HG03039 (cell line): ENCODE measurements at regions not wholly inside any gene's neighbourhood (a gene's known extent, or its start where the extent isn't known, plus 50 kb on each side); places are given as distances from the start of the nearest gene placed in this dataset.
"Not testable (repeated sequence)": the region's sequence is repeated elsewhere in the genome, so short reads cannot be mapped to it uniquely, and the experiment has no call there.

Experiments used
- ATAC-seq: cut with Tn5 transposase; IDR thresholded peaks from one replicate; pipeline ENCODE4 v1.9.1; 2021; ENCODE audit warnings: mild to moderate bottlenecking, moderate library complexity; ENCODE audit not compliant: unreplicated experiment

DNA sequence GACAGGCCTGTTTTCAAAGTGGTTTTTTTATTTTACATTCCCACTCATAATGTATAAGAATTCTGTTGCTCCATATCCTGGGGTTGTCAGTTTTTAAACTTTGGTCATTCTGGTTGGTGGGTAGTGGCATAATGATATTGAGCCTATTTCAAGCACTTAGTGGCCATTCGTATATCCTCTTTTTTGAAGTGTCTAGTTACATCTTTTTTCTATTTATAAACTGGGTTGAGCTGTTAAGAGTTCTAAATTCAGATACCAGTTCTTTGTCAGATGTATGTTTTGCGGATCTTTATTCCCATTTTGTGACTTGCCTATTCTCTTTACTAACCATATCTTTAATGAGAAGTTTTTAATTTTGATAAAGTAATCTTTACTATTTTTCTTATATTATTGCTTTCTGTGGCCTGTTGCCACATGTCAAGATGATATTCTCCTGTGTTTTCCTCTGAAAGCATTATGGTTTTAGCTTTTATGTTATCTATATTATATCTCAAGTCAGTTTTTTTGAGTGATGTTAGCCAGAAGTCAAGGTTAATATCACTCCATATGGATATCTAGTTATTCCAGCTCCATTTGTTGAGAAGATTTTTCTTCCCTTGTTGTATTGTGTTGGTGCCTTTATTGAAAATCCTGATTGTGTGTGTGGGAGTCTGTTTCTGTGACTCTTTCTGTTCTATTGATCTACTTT, 110.9 kb downstream of the FHIP1A start:
- ATAC-seq = no peak

DNA sequence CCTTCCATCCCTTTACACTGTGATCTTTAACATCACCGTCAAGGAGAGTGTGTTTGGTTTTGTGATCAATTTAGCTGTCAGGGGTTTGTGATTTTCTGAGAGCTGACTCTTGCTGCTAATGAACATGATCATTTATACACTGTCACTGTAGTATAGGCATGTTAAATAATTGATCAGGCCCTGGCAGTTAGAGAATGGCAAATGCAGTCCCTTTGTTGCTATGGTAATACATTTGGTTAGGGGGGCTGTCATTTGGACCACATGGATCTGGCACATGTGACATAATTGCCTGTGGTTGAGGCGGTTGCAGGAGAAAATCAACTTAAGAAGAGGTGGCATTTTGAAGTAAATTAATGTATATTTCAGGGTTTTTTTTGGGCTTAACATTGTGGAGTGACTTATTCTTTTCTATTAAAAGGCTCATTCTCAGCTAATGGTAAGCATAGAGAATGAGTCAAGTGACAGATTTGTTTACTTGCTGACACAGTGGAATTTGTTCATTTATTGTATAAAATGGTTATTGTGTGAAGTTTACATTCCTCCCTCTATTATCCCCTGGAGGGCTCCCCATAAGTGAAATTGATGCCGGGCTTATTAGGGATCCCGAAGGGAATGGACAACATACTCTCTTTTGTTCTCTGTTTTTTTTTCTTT, 114.0 kb downstream of the FHIP1A start:
- ATAC-seq = no peak

DNA sequence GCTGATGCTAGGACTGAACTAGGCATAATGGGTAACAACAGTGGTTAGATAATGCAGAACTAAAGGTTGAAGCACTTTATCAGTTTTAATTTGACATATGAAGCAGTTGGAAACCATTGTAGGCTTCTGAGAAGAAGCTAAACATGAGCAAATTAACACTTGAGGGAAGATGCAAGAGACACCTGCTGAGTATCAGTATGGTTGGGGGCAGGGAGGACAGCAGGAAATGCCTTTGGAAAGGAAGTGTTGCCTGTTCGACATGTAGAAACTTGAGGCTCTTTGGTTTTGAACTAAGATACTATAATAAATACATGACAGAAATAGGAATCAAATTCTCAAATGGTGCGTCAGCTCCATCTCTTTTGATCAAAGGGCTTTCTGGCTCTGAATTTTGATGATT, 115.6 kb downstream of the FHIP1A start:
- ATAC-seq = no peak

DNA sequence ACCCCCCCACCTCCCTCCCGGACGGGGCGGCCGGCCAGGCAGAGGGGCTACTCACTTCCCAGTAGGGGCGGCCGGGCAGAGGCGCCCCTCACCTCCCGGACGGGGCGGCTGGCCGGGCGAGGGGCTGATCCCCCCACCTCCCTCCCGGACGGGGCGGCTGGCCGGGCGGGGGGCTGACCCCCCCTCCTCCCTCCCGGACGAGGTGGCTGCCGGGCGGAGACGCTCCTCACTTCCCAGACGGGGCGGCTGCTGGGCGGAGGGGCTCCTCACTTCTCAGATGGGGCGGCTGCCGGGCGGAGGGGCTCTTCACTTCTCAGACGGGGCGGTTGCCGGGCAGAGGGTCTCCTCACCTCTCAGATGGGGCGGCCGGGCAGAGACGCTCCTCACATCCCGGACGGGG, 117.5 kb downstream of the FHIP1A start:
- ATAC-seq = not testable (repeated sequence)

DNA sequence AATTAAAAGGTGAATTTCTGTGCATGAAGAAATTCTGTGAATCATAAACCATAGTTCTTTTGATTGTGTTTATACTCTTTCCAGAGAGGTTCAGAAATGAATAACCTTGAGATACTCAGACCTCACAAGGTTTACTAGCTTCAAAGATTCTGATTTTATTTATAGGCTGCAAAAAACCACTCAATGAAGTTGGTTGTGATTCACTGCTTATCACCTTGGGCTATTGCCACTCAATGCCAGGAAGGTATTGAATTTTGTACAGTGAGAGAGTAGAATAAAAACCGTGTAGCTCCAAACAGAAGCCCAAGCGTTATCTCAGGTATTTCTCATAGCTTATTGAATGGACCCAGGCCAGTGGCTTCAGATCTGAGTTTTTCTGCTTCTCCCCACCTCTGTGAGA, 118.7 kb downstream of the FHIP1A start:
- ATAC-seq = no peak

DNA sequence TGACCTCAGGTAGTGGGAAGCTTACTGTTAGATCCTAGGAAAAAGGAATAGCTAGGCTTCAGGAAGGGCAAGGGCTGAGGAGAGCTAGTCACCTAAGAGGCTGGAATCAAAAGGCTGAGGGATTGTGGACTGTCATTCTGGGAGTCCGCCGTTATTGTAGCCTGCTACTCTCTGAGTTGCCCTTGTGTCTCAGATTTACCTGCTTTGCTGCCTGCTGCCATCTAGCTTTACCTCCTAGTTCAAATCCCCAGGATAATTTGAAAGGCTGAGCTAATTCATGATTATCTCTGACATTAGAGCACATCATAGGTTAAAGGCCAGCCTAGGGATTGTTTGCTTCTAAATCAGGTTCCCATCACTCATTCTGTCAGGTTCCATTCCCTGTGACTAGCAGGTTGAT, 120.2 kb downstream of the FHIP1A start:
- ATAC-seq = no peak

DNA sequence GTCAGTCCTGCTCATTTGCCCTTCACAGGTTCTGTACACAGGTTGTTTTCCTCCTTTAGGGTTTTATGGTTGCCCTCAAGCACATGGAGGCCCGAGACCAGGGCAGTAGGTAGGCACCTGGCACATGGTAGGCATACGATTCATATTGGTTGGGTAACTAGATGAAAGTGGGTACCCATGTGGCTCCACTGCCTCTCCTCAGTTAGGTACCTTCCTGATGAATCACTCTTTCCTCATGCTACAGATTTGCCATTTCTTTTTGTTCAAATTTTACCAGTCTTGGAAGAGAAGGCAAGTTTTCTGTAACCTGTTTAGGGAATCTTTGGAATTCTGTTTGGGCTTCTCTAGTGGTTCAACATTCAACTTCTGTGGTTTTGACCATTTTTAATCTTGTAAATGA, 121.3 kb downstream of the FHIP1A start:
- ATAC-seq = no peak

DNA sequence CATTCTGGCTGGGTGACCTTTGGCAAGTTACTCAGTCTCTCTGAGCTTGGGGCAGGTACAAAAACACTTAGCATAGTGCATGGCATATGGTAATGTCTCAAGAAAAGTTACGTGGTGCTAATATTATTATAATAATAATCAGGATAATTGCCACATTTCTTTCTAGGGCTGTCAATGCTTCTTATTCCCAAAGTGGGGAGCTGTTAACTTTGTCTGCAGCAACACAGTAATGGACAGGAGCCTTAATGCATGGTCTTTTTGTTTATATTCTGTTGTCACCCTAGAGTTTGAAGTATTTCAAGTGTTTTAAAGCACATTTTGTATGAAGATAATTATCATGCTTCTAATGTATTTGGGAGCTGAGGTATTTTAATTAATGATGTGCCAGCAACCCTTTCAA, 121.8 kb downstream of the FHIP1A start:
- ATAC-seq = no peak

DNA sequence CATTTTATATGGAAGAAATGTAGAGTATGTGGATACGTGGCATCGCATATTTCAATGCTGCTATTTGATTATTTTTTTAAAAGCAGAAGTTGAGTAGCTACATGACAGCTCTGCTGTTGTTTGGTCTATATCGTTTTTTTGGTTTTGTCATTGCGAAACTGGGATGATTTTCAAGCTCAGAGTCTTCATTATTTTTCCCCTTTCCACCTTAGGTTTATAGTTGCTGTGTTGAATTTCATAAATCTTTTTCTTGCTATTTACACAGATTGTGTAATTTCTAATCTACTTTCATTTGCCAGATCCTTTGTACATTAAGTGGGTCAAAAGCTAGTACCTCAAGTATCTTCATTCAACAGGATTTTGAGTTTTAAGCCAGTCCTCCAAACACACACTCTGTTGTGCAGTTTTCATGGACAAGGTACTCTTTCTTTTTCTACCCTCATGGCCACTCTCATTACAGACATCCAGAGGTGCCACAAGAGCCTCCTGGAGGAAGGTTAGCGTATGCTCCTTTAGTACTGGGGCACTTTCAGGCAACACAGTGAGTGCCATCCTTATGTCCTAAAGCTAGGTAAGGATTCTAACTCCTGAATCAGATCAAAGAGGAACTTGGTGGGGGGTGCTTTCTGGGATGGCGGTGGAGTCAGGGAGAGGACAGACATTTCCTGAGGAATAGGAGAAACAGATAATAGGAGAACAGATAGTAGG, 123.2 kb downstream of the FHIP1A start:
- no peak for ATAC-seq

DNA sequence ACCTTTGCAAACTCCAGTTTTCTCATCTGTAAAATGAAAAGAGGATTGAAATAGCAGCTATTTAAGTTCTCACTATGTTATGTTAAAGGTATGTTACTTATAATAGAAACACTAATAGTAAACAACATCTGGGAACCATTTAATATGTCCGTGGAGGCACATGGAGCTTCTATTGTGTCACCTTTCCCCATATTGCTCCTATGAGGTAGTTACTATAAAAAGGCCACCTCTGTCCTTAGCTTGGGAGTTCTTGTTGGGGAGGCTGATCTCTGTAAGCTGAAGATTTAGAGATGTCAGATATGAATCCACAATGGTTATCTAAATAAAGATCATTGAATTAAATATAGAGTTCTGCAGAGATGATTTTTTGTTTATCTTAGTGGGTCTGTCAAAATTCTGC, 125.2 kb downstream of the FHIP1A start:
- ATAC-seq = no peak

DNA sequence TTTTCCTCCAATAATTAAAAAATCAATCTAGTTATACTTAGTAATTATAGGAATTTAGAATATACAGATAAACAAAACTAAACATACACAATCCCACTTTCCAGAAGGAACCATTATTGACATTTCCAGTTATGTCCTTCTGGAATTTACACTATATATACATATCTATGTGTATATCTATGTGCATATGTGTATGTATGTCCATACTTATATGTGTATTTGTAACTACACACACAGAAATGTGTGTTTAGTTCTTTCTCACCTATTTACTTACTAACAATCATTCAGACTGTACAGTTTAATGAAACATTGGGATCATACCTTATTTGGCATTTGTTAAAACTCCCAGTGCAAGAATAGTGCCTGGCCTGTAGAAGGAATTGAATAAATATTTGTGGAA, 126.4 kb downstream of the FHIP1A start:
- no peak for ATAC-seq

DNA sequence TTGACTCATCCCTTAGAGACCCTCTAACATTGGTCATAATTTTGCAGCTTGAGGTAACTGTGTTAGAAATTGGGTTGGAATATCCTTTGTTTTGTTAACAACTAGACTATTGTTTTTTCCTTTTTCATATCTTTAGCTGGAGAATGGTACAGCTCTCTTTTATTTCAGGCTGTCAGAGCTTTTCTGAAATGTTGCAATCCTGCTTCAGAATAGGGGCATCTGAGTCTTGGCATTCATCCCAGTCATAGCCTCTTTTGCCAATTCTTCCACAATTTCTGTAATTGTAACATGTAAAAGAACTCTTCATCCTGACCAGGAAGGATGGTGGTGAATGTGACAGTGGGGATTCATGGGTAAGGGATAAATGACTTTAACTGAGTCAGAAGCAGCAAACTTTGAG, 128.7 kb downstream of the FHIP1A start:
- no peak for ATAC-seq

DNA sequence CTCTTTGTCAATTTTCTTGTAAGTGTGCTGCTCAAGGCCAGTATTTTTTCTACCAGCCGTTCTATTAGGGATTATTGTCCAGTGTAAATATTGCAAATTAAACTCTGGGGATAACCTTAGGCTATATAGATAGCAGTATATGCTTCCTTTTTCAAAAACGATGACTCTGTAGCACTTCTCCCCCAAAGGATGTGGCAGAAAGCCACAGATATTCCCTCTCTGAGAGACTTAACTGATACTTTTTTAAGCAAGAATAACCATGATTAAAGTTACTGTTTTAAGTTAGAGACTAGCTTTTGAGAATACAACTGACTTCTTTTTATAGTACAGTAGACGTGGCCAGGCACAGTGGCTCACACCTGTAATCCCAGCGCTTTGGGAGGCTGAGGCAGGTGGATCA, 130.0 kb downstream of the FHIP1A start:
- no peak for ATAC-seq

DNA sequence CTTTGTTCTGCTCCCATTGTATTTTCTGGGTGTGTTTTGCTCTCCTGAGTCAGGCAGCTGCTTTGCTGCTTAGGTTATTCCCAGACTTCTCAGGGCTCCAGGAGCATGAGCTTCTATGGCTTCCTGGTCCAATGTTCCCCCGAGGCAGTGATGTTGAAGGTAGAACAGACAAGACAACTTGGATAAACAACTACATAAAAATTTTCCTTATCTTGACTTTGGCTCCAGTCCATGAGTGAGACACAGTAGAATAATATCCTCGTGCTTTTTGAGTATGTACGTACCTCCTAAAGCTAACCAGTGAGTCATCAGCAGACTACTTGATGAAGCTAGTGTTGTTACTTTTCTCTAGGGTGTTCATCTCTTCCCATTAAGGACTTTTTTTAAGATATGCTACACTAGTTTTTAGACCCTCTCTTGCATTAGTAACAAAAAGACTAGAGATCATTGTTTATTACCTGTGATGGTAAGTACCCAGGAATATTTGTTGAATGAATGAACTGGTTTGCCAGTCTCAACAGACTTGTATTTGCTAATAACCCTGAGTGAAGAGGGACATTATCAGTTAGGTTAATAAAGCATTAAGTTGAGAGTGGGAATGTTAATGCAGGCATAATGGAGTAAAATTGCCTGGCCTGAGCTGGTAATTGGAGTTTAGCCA, 131.9 kb downstream of the FHIP1A start:
- no peak for ATAC-seq

DNA sequence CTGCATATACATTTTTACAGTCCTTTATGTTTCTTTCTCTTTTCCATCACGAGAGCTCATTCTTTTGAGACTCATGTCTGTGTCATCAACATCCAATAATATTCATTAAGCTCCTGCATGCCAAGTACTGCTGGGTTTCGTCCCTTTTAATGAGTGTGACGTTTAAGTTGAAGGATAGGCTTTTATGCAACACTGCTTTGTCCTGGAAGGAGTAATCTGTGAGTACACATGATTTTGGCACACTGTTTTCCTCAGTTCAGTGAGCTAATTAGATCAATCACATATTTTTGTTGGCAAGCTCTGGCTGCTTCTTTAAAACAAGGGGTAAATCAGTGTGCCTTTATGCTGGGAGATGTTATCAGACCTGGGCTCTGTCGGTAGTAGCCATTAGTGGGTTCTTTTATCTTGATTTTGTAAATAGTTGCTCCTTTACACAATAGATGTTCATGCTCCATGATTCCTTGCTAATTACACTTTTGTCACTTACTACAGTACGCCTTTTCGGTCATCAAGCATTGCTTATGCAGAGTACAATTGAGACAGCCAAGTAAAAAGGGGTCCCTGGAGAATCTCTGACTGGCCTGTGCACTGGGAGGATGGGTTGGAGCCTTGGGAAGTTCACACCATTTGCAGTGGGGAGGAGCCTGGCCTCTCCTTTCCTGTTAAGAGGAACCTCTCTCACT, 132.6 kb downstream of the FHIP1A start:
- no peak for ATAC-seq

DNA sequence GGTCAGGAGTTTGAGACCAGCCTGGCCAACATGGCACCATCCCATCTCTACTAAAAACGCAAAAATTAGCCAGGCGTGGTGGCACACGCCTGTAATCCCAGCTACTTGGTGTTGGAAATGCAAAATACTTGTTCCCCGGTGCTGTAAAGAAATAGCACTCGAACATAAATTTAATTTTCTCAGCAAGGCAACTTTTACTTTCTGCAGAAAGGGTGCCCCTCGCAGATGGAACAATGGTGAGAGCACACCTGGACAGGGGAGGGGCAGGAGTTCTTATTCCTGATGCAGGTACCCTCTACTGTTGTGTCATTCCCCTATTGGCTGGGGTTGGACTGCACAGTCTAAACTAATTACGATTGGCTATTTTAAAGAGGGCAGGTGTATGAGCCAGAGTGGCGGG, 139.7 kb downstream of the FHIP1A start:
- no peak for ATAC-seq

DNA sequence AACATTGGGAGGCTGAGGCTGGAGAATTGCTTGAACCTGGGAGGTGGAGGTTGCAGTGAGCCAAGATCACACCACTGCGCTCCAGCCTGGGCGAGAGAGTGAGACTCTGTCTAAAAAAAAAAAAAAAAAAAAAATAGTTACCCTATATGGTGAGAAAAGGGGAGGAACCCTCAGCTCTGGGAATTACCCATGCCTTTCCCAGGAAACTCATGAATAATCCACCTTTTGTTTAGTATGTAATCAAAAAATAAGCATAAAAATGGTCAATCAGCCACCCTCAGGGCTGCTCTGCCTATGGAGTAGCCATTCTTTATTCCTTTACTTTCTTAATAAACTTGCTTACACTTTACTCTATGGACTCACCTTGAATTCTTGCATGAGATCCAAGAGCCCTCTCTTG, 140.4 kb downstream of the FHIP1A start:
- not testable (repeated sequence) for ATAC-seq

DNA sequence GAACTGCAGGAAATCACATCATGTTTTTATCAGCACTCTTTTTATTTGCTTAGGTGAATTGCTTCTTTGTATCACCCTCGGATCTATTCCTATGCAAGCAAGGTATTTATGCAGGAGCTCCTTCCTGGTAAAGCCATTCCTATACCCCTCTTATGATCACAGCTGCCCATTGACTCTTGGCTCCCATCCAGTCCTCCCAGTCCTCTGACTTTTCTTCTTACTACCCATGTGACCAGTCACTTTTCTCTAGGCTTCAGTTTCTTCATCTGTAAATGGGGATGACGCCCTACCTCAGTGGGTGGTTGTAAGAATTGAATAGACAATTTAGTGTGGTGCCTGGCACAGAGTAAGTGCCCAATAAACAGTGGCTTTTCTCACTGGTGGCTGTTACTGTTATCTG, 144.9 kb downstream of the FHIP1A start:
- ATAC-seq = no peak

DNA sequence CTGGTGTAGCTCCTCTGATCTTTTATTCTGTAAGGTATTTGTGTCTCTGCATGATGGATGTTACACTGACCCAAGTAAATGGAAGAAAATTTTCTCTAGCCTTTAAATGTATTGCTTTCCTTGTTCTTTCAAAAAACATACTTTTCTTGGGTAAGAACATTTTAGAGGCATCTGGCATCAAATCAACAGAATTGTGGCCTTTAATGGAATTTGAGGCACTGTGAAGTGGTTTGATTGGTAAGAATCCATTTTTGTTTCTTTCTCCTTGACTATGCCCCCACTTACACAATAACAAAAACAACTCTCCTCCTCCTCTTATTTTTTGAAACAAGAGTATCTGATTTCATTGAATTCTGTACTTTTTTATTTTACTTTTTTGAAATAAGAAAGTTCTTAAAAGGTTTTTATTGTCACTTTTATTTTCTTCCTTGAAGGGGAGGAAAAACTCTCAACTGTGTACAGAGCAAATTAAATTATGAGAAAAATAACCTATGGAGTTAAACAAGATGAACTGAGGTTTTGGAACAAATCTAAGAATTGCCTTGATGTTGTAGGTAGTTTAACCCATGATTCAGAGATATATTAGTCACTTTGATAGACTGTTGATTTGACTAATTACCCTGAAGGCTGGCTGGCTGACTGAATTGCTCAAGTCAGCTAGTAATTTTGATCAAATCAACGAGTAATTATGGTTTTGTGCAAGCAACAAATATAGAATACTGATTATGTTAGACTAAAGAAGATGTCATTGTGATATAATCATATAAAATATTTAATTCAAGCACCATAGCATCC, 146.4 kb downstream of the FHIP1A start:
- no peak for ATAC-seq

DNA sequence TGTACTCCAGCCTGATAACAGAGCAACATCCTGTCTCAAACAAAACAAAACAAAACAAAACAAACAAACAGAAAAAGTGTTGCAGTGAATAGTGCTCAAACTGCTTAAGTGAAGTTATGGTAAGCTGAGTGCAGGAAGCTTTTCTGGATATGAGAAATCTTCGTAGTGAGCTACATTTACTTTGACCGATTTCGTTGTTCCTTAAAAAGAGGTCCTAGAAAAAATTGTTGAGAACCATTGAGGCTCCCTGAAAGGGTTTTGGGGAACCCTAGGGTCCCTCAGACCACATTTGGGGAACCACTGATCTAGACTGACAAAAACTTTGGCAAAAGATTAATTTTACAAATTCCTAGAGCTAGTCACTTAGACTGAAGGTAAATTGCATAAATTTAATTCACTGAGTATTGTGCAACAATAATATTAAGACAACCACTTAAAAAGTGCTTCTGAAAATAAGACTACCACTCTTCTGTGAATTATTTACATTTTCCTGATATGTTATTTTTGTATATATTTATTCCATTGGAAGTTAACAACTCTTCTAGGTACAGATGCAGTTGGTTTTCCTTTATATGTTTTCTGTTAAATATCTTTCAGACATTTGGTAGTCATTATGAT, 149.6 kb downstream of the FHIP1A start:
- no peak for ATAC-seq
